ENCODE measurements at regions not wholly inside any gene's neighbourhood (a gene's known extent, or its start where the extent isn't known, plus 50 kb on each side); places are given as distances from the start of the nearest gene placed in this dataset.

- DNase-seq (ENCODE audit: low spot score) = no peak
Observed at GRCh38 chr22:44368611-44369292, 56.0 kb upstream of the SHISAL1 start.

- DNase-seq (ENCODE audit: low spot score) = no peak
Observed at GRCh38 chr22:44366372-44367300, 53.9 kb upstream of the SHISAL1 start.

- no peak for DNase-seq (ENCODE audit: low spot score)
Observed at GRCh38 chr22:44365832-44366231, 53.1 kb upstream of the SHISAL1 start.

GRCh38 chr22:44365191-44365590 lies 52.4 kb upstream of the SHISAL1 start:
- no peak for DNase-seq (ENCODE audit: low spot score)

GRCh38 chr22:44364751-44365130 lies 52.0 kb upstream of the SHISAL1 start:
- DNase-seq (ENCODE audit: low spot score) = no peak

GRCh38 chr22:44363980-44364750 lies 51.4 kb upstream of the SHISAL1 start:
- DNase-seq (ENCODE audit: low spot score) = no peak

- DNase-seq (ENCODE audit: low spot score) = peak; percentile 13
Observed at GRCh38 chr22:44363013-44363979, 50.5 kb upstream of the SHISAL1 start.

- DNase-seq (ENCODE audit: low spot score) = no peak
Observed at GRCh38 chr22:44362249-44363012, 49.7 kb upstream of the SHISAL1 start.
